NB4 (cell line): ENCODE measurements at regions not wholly inside any gene's neighbourhood (a gene's known extent, or its start where the extent isn't known, plus 50 kb on each side); places are given as distances from the start of the nearest gene placed in this dataset.

ENCODE experiments used
- CTCF ChIP-seq: IDR thresholded peaks from one replicate; pipeline ENCODE4 v1.5.1; 2012; ENCODE audit warnings: low read depth, low read length
- MAX ChIP-seq: IDR thresholded peaks from 2 replicates; pipeline ENCODE4 v1.6.1; 2011; ENCODE audit warnings: low read depth, low read length
- MYC ChIP-seq: IDR thresholded peaks from 2 replicates; pipeline ENCODE4 v1.6.1; 2011; ENCODE audit warnings: low read depth, low read length
- POLR2A ChIP-seq: IDR thresholded peaks from 2 replicates; pipeline ENCODE4 v1.6.1; 2011; ENCODE audit warnings: mild to moderate bottlenecking; ENCODE audit not compliant: insufficient read length; ENCODE audit errors: extremely low read depth

GRCh38 chr4:14916554-14917297 is 85.6 kb upstream of the CPEB2 start:
- TF ChIP-seq MYC (no peak), POLR2A (no peak), CTCF (no peak), MAX (no peak)
